Right cardiac atrium (tissue), 5 donors: ENCODE measurements at regions not wholly inside any gene's neighbourhood (a gene's known extent, or its start where the extent isn't known, plus 50 kb on each side); places are given as distances from the start of the nearest gene placed in this dataset.

Experiments used
- ATAC-seq, 2 donors: fragments of 200-7000 bp; cut with Tn5 transposase; one replicate each; pipeline versions ENCODE4 v1.8.0 to v1.9.1; 2020; ENCODE audit warnings: moderate library complexity in 2 of 2, mild to moderate bottlenecking in 1 of 2
- DNase-seq, 3 donors: peaks; one replicate each; pipeline ENCODE4 v3.0.0-alpha.2; 2020
- H3K27ac ChIP-seq: one replicate; pipeline ENCODE4 v1.5.1; 2013; ENCODE audit warnings: mild to moderate bottlenecking, low read length, control low read depth, moderate library complexity
- H3K27me3 ChIP-seq: one replicate; pipeline ENCODE4 v1.6.1; 2013; ENCODE audit not compliant: control insufficient read depth, insufficient read depth
- H3K4me1 ChIP-seq: one replicate; pipeline ENCODE4 v1.6.1; 2013; ENCODE audit warnings: low read length; ENCODE audit not compliant: control insufficient read depth, insufficient read depth
- H3K4me3 ChIP-seq: one replicate; pipeline ENCODE4 v1.5.1; 2013; ENCODE audit warnings: low read length, control low read depth
- H3K9me3 ChIP-seq: one replicate; pipeline ENCODE4 v1.6.1; 2013; ENCODE audit warnings: low read length; ENCODE audit not compliant: control insufficient read depth
- WGBS: extraction: QIAGEN DNeasy Blood & Tissue Kit; methylation state at CpG from one replicate; pipeline ENCODE4 v1.1.7; 2013; 5-methylcytosine and 5-hydroxymethylcytosine counted together
- intact Hi-C, 4 donors: fragments of 100-400 bp; cut with DNase I; formaldehyde crosslinking; loops; one replicate each; pipeline versions ENCODE4 v1.11.0 to v1.14.0; 2022 to 2023
- donor health status: healthy with polysubstance abuse.
- donor health status: DM: no; HTN: yes; CAD: no.
- donor health status: DM: no; HTN: no; CAD: no.
- donor health status: DM: no; HTN: yes; CAD: no; lungs with severe emphysema.
- donor health status: DM: yes; HTN: yes; CAD: no.

DNA sequence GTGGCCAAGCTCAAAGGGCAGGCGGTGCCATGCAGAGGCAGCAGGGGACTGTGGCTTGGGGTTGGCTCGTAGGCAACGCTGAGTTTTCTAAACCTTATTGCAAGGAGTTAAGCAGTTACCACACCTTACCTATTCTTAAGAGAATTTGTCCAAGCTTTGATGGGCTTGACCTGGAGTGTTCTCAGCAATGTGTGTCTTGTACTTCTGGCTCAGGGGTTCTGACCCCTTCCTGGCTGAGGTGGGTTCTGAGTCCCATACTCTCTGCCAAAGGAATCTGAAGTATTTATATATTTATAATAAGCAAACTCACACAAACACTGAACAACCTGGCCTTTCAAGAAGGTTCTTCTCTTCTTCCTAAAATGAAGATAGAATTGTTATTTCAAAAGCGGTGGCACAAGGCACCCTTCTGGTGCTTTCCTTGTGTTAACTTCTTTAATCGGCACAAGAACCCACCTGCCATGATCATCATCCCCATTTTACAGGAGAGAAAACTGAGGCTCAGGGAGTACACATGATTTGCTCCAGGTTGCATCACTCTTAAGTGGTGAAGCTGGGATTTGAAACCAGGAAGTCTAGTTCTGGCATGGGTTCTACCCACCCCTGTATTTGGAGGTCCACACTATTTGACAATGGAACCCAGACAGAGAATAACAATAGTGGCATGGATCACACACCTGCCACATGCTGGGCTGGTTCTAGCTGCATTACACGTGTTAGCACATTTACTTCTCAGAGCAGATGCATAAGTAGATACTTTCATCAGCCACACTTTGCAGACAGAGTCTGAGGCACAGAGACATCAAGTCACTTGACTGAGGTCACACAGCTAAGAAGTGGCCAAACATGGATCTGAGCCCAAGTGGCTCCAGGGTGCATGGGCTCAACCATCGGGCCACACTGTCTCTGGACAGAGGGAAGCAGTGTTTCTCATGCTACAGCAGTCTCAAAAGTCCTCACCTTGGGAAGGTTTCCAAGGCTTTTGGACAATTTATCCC is 224.0 kb downstream of the AACS start:
- intact Hi-C loops, result no loop called here
- Histone ChIP-seq H3K4me1 (no peaks in the 10 kb centered on the region), H3K27ac (no peak overlapping the region), H3K27me3 (no peaks in the 10 kb centered on the region), H3K4me3 (no peak overlapping the region), H3K9me3 (peaks cover 2% of the 10 kb centered on the region)
- WGBS, result 83% methylated on average over 7 of the region's 7 CpGs
- no peak for DNase-seq
- ATAC-seq, result no peak

DNA sequence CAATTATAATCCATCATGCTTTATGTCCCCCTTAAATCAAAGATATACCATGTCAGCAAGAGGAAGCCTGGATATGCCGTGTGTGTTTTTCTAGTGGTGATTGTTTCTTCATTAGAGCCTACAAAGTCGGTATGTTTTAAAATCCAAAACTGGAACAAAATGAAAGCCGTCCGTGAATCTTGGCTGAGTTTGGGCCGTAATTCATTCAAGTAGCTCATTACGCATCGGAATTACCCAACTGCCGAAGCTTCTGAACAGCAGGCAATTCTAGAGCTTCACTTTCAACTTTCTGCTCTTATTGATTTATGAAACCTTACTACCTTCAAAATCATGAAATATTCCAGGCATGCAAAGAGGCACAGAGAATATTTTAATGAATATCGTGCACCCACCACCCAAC is 224.7 kb downstream of the AACS start:
- DNase-seq (no peak), ATAC-seq (no peak)
- Histone ChIP-seq H3K9me3 (peaks cover 2% of the 10 kb centered on the region), H3K27ac (no peak overlapping the region), H3K4me1 (no peaks in the 10 kb centered on the region), H3K27me3 (no peaks in the 10 kb centered on the region), H3K4me3 (no peak overlapping the region)
- 82% methylated on average over 9 of the region's 9 CpGs for WGBS
- intact Hi-C loops, result no loop called here

DNA sequence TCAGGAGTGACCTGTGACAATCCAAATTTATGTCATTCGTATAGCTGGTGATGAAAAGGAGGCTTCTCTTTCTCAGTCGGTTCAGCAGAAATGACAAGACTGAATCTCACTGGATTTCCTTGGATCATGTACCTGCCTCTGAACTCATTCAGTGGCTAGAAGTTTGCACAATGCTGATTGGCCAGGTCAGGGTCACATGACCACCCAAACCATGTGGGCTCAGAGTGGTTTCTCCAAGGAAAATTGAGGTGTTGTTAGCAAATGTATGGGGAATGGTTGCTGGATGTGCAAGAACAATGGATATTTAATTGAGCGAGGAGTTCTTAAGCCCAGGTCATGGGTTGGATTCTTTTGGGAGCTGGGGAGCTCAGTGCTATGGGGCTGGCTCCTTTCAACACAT is 227.5 kb downstream of the AACS start:
- H3K9me3 ChIP-seq, result peaks cover 2% of the 10 kb centered on the region
- DNase-seq (no peak), ATAC-seq (no peak)
- WGBS, result 87% methylated on average over 3 of the region's 3 CpGs
- H3K27me3 ChIP-seq, result no peaks in the 10 kb centered on the region
- intact Hi-C loops, result no loop called here
- H3K4me1 ChIP-seq, result no peaks in the 10 kb centered on the region
- no peak overlapping the region for H3K4me3 ChIP-seq
- no peak overlapping the region for H3K27ac ChIP-seq

DNA sequence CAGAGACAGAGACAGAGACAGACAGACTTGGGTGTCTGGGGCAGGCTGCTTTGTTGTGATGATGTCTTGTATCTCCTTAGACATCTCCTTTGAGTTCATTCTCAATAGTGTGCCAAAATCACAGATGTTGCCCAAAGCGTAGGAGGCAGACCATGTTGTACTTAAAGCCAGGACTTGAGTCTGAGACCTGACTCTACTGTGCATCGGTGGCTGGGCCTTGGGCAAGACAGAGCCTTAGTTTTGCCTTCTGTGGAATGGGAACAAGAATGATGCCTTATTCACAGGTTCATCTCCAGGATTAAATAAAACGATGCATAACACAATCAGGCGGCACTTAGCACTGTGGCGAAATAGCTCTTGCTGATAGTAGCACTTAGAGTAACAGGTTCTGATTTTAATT is 230.3 kb downstream of the AACS start:
- H3K4me1 ChIP-seq, result no peaks in the 10 kb centered on the region
- 88% methylated on average over 5 of the region's 5 CpGs for WGBS
- DNase-seq, result no peak
- no peak for ATAC-seq
- no peak overlapping the region for H3K27ac ChIP-seq
- H3K27me3 ChIP-seq, result no peaks in the 10 kb centered on the region
- H3K9me3 ChIP-seq, result peaks cover 2% of the 10 kb centered on the region
- intact Hi-C loops, result no loop called here
- no peak overlapping the region for H3K4me3 ChIP-seq

DNA sequence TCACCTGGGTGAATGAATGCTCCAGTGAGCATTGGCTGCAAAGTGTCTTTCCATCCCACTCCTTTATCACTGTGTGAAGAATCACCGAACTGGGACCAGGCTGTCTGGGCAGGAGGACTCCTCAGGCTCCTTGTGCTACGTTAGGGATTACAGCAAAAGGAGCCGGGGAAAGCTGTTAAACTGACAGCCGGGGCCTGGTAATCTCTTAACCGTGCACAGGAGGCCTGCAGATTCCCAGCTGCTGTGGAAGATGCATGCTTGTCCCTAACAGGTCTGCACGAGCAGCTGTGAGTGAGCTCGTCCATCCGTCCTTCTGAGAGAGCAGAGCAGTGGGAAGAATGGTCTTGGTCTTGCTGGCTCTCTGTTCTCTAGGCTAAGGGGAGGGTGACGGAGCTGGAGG is 231.5 kb downstream of the AACS start:
- no peak for ATAC-seq
- H3K4me3 ChIP-seq, result no peak overlapping the region
- 37% methylated on average over 9 of the region's 9 CpGs for WGBS
- no peaks in the 10 kb centered on the region for H3K4me1 ChIP-seq
- peaks cover 2% of the 10 kb centered on the region for H3K9me3 ChIP-seq
- DNase-seq, result no peak
- H3K27me3 ChIP-seq, result no peaks in the 10 kb centered on the region
- H3K27ac ChIP-seq, result no peak overlapping the region
- intact Hi-C loops, result no loop called here

GRCh38 chr12:125299840-125300239 is 234.6 kb downstream of the AACS start:
- no peak for DNase-seq
- intact Hi-C loops, result no loop called here
- WGBS, result 70% methylated on average over 9 of the region's 9 CpGs
- Histone ChIP-seq H3K27me3 (no peaks in the 10 kb centered on the region), H3K4me1 (no peaks in the 10 kb centered on the region), H3K9me3 (peaks cover 2% of the 10 kb centered on the region), H3K4me3 (no peak overlapping the region), H3K27ac (no peak overlapping the region)
- no peak for ATAC-seq

GRCh38 chr12:125300249-125300648 is 235.0 kb downstream of the AACS start:
- ATAC-seq (no peak), DNase-seq (no peak)
- intact Hi-C loops, result no loop called here
- Histone ChIP-seq H3K27ac (no peak overlapping the region), H3K4me1 (no peaks in the 10 kb centered on the region), H3K27me3 (no peaks in the 10 kb centered on the region), H3K9me3 (peaks cover 2% of the 10 kb centered on the region), H3K4me3 (no peak overlapping the region)
- 67% methylated on average over 3 of the region's 3 CpGs for WGBS

DNA sequence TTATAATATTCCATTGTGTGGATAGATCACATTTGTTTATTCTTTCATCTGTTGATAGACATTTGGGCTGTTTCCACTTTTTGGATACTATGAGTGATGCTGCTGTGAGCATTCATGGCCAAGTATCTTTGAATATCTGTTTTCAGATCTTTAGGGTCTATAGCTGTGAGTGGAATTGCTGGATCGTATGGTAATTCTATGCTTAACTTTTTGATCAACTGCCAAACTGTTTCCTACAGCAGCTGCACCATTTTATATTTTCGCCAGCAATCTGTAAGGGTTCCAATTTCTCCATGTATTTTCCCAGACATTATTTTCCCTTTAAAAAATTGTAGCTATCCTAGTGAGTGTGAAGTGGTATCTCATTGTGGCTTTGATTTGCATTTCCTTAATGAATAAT is 238.1 kb downstream of the AACS start:
- no peaks in the 10 kb centered on the region for H3K27me3 ChIP-seq
- H3K9me3 ChIP-seq, result peaks cover 2% of the 10 kb centered on the region
- no peak overlapping the region for H3K27ac ChIP-seq
- ATAC-seq (no peak), DNase-seq (no peak)
- intact Hi-C loops, result no loop called here
- WGBS, result 57% methylated on average over 2 of the region's 2 CpGs
- no peak overlapping the region for H3K4me3 ChIP-seq
- no peaks in the 10 kb centered on the region for H3K4me1 ChIP-seq

GRCh38 chr12:125304029-125304428 is 238.8 kb downstream of the AACS start:
- Histone ChIP-seq H3K4me1 (no peaks in the 10 kb centered on the region), H3K9me3 (peaks cover 2% of the 10 kb centered on the region), H3K27me3 (no peaks in the 10 kb centered on the region), H3K4me3 (no peak overlapping the region), H3K27ac (no peak overlapping the region)
- ATAC-seq (no peak), DNase-seq (no peak)
- WGBS, result 93% methylated on average over 10 of the region's 10 CpGs
- intact Hi-C loops, result no loop called here

GRCh38 chr12:125305231-125305630 is 240.0 kb downstream of the AACS start:
- DNase-seq (no peak), ATAC-seq (no peak)
- H3K4me3 ChIP-seq, result no peak overlapping the region
- intact Hi-C loops, result no loop called here
- 76% methylated on average over 6 of the region's 6 CpGs for WGBS
- peaks cover 2% of the 10 kb centered on the region for H3K9me3 ChIP-seq
- no peaks in the 10 kb centered on the region for H3K27me3 ChIP-seq
- H3K4me1 ChIP-seq, result no peaks in the 10 kb centered on the region
- no peak overlapping the region for H3K27ac ChIP-seq

GRCh38 chr12:125310461-125310860 is 245.2 kb downstream of the AACS start:
- H3K9me3 ChIP-seq, result no peaks in the 10 kb centered on the region
- ATAC-seq (no peak), DNase-seq (no peak)
- no peak overlapping the region for H3K4me3 ChIP-seq
- H3K27me3 ChIP-seq, result no peaks in the 10 kb centered on the region
- 73% methylated on average over 8 of the region's 8 CpGs for WGBS
- intact Hi-C loops, result no loop called here
- no peak overlapping the region for H3K27ac ChIP-seq
- H3K4me1 ChIP-seq, result no peaks in the 10 kb centered on the region
